HG03025 (cell line): ENCODE measurements at regions not wholly inside any gene's neighbourhood (a gene's known extent, or its start where the extent isn't known, plus 50 kb on each side); places are given as distances from the start of the nearest gene placed in this dataset.

ENCODE experiments used
- ATAC-seq: cut with Tn5 transposase; IDR thresholded peaks from one replicate; pipeline ENCODE4 v1.9.1; 2021; ENCODE audit warnings: mild to moderate bottlenecking, moderate library complexity; ENCODE audit not compliant: unreplicated experiment, low FRiP score

- ATAC-seq = no peak
Observed at GRCh38 chr16:73190688-73191659, 143.0 kb upstream of the ZFHX3 start.

- ATAC-seq = no peak
Observed at GRCh38 chr16:73190256-73190655, 142.3 kb upstream of the ZFHX3 start.

- ATAC-seq = no peak
Observed at GRCh38 chr16:73189136-73189535, 141.2 kb upstream of the ZFHX3 start.

GRCh38 chr16:73186752-73187601 is 139.0 kb upstream of the ZFHX3 start:
- no peak for ATAC-seq

GRCh38 chr16:73185737-73186136 is 137.8 kb upstream of the ZFHX3 start:
- no peak for ATAC-seq

GRCh38 chr16:73183611-73184092 is 135.7 kb upstream of the ZFHX3 start:
- no peak for ATAC-seq

GRCh38 chr16:73179705-73180331 is 131.9 kb upstream of the ZFHX3 start:
- no peak for ATAC-seq

- ATAC-seq = no peak
Observed at GRCh38 chr16:73177729-73178295, 129.9 kb upstream of the ZFHX3 start.

GRCh38 chr16:73176577-73177013 is 128.7 kb upstream of the ZFHX3 start:
- ATAC-seq = no peak

- ATAC-seq = no peak
Observed at GRCh38 chr16:73172973-73173709, 125.2 kb upstream of the ZFHX3 start.

- no peak for ATAC-seq
Observed at GRCh38 chr16:73172241-73172972, 124.5 kb upstream of the ZFHX3 start.

GRCh38 chr16:73171901-73172240 is 123.9 kb upstream of the ZFHX3 start:
- ATAC-seq = no peak

GRCh38 chr16:73171380-73171779 is 123.5 kb upstream of the ZFHX3 start:
- ATAC-seq = no peak

GRCh38 chr16:73170612-73171038 is 122.7 kb upstream of the ZFHX3 start:
- ATAC-seq = no peak

- ATAC-seq = no peak
Observed at GRCh38 chr16:73166947-73167550, 119.1 kb upstream of the ZFHX3 start.

- ATAC-seq = no peak
Observed at GRCh38 chr16:73166441-73166851, 118.5 kb upstream of the ZFHX3 start.

GRCh38 chr16:73163238-73163815 is 115.4 kb upstream of the ZFHX3 start:
- no peak for ATAC-seq

GRCh38 chr16:73161977-73162376 is 114.0 kb upstream of the ZFHX3 start:
- no peak for ATAC-seq
